ENCODE measurements at regions not wholly inside any gene's neighbourhood (a gene's known extent, or its start where the extent isn't known, plus 50 kb on each side); places are given as distances from the start of the nearest gene placed in this dataset.

DNA sequence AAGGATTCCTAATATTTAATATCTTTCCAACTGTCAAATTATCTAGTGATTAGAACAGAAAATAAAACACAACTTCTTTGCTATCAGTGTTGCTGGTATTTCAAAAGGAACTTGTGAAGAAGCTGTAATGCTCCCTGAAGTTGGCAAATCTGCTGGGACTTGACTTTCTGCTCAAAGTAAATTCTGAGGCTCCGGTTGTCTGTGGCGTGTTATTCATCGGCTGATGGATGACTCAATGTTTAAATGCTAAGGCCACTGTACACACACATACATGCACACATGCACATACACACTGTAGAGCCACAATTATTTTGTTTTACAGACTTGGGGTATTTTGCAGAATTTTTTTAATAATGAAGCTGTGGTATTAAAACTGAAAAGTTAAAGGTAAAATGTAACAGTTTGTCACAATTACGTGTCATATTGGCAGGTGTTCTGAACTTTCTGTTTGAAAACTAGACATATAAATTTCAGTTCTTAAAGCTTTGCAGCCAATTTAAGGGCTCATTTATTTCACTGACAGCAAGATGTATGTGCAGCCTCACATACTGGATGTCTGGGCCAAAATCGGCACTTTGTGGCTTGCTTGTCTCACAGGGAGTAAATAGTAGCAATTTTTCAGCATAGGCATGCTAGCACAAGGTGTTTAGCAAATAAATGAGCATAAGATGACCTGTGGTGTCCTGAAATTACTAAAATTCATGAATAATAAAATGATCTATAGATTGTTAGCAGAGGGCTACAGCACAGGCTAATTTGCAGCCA is 1691.7 kb upstream of the PCDH20 start:
- no peaks in the 10 kb centered on the region for H3F3A ChIP-seq (ENCODE audit: low read depth)
- H4K20me1 ChIP-seq (ENCODE audit: insufficient read depth, low read length, poor library complexity, severe bottlenecking): no peaks in the 10 kb centered on the region
- H3K36me3 ChIP-seq (ENCODE audit: insufficient read depth, low read length): no peaks in the 10 kb centered on the region
- no peak overlapping the region for H3K9ac ChIP-seq (ENCODE audit: low read depth, low read length, poor library complexity, severe bottlenecking)
- H3K9me3 ChIP-seq (ENCODE audit: insufficient read depth, low read depth, low read length): no peaks in the 10 kb centered on the region
- H3K4me2 ChIP-seq (ENCODE audit: low read depth, low read length, poor library complexity, severe bottlenecking): no peak overlapping the region
- no peak overlapping the region for H2AFZ ChIP-seq (ENCODE audit: low read length)
- no peak overlapping the region for H3K4me3 ChIP-seq (ENCODE audit: low read length, poor library complexity, severe bottlenecking)
- TF ChIP-seq EZH2phosphoT487 (IDR thresholded peaks at IDR 0.05; ENCODE audit: borderline replicate concordance) (no peak), CTCF (conservative IDR thresholded peaks at IDR 0.05; ENCODE audit: low read length) (no peak)
- no peaks in the 10 kb centered on the region for H3K79me2 ChIP-seq (ENCODE audit: insufficient read depth, low read length)
- H3K4me1 ChIP-seq (ENCODE audit: insufficient read depth, low read length, poor library complexity, severe bottlenecking): no peaks in the 10 kb centered on the region
- H3K9me2 ChIP-seq (replicated peaks; ENCODE audit: low read depth, low read length): no peaks in the 10 kb centered on the region
- H3K27me3 ChIP-seq (ENCODE audit: insufficient read depth, low read length, poor library complexity, severe bottlenecking): no peaks in the 10 kb centered on the region

GRCh38 chr13:63094717-63095116 is 1679.1 kb upstream of the PCDH20 start:
- Histone ChIP-seq H2AFZ (ENCODE audit: low read length) (no peak overlapping the region; the same call in 1 of the 2 replicates), H3K4me3 (ENCODE audit: low read length, poor library complexity, severe bottlenecking) (no peak overlapping the region)

GRCh38 chr13:63093907-63094469 is 1678.3 kb upstream of the PCDH20 start:
- H3K9me3 ChIP-seq (ENCODE audit: insufficient read depth, low read depth, low read length): no peaks in the 10 kb centered on the region
- H3K9ac ChIP-seq (ENCODE audit: low read depth, low read length, poor library complexity, severe bottlenecking): no peak overlapping the region
- H3K36me3 ChIP-seq (ENCODE audit: insufficient read depth, low read length): no peaks in the 10 kb centered on the region
- no peaks in the 10 kb centered on the region for H3F3A ChIP-seq (ENCODE audit: low read depth)
- H3K4me3 ChIP-seq (ENCODE audit: low read length, poor library complexity, severe bottlenecking): no peak overlapping the region
- no peaks in the 10 kb centered on the region for H4K20me1 ChIP-seq (ENCODE audit: insufficient read depth, low read length, poor library complexity, severe bottlenecking)
- no peaks in the 10 kb centered on the region for H3K9me2 ChIP-seq (replicated peaks; ENCODE audit: low read depth, low read length)
- no peaks in the 10 kb centered on the region for H3K79me2 ChIP-seq (ENCODE audit: insufficient read depth, low read length)
- no peaks in the 10 kb centered on the region for H3K4me1 ChIP-seq (ENCODE audit: insufficient read depth, low read length, poor library complexity, severe bottlenecking)
- TF ChIP-seq CTCF (conservative IDR thresholded peaks at IDR 0.05; ENCODE audit: low read length) (no peak), EZH2phosphoT487 (IDR thresholded peaks at IDR 0.05; ENCODE audit: borderline replicate concordance) (no peak)
- no peak overlapping the region for H2AFZ ChIP-seq (ENCODE audit: low read length)
- H3K27me3 ChIP-seq (ENCODE audit: insufficient read depth, low read length, poor library complexity, severe bottlenecking): no peaks in the 10 kb centered on the region
- H3K4me2 ChIP-seq (ENCODE audit: low read depth, low read length, poor library complexity, severe bottlenecking): no peak overlapping the region

More at GRCh38 chr13:63094717-63095116, 1679.1 kb upstream of the PCDH20 start:
- Histone ChIP-seq H4K20me1 (ENCODE audit: insufficient read depth, low read length, poor library complexity, severe bottlenecking) (no peaks in the 10 kb centered on the region), H3K9me2 (replicated peaks; ENCODE audit: low read depth, low read length) (no peaks in the 10 kb centered on the region), H3K9ac (ENCODE audit: low read depth, low read length, poor library complexity, severe bottlenecking) (no peak overlapping the region), H3K4me2 (ENCODE audit: low read depth, low read length, poor library complexity, severe bottlenecking) (no peak overlapping the region), H3K9me3 (ENCODE audit: insufficient read depth, low read depth, low read length) (no peaks in the 10 kb centered on the region), H3K27me3 (ENCODE audit: insufficient read depth, low read length, poor library complexity, severe bottlenecking) (no peaks in the 10 kb centered on the region), H3K79me2 (ENCODE audit: insufficient read depth, low read length) (no peaks in the 10 kb centered on the region), H3K36me3 (ENCODE audit: insufficient read depth, low read length) (no peaks in the 10 kb centered on the region), H3F3A (ENCODE audit: low read depth) (no peaks in the 10 kb centered on the region), H3K4me1 (ENCODE audit: insufficient read depth, low read length, poor library complexity, severe bottlenecking) (peaks cover 5% of the 10 kb centered on the region)
- no peak for TF ChIP-seq EZH2phosphoT487 (IDR thresholded peaks at IDR 0.05; ENCODE audit: borderline replicate concordance)

Measured in Loucy (cell line).